ENCODE measurements at regions not wholly inside any gene's neighbourhood (a gene's known extent, or its start where the extent isn't known, plus 50 kb on each side); places are given as distances from the start of the nearest gene placed in this dataset.

DNA sequence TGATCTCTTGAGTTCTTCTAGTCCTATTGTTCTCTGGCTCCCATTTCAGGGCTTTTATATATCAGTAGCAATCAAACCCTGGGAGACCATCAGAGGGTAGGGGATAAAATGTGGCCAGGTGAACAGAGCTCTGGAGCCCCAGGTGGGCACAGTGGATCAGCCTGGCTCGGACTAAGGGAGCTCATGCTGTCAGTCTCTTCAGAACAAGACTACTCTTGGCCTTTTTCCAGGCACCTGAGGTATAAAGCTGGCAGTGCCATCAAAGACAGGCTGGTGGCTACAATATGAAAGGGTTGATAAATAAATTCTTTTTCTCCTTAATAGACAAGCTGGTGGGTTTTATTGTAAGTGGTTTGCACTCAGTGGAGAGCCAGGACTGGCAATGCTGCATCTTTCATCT lies 160.0 kb upstream of the CCL2 start:
- Histone ChIP-seq H4K20me1 (ENCODE audit: insufficient read depth, low read length) (no peaks in the 10 kb centered on the region), H3K36me3 (replicated peaks in 1 of 2; ENCODE audit: control insufficient read depth in 1 of 2, insufficient read depth in 2 of 2, low read length in 2 of 2) (no peaks in the 10 kb centered on the region), H3K4me2 (ENCODE audit: low read depth, low read length) (no peak overlapping the region), H3K27ac (ENCODE audit: extremely low read length, insufficient read depth, low read length) (no peak overlapping the region), H3K27me3 (ENCODE audit: control insufficient read depth in 1 of 2, insufficient read depth in 2 of 2, low read length in 2 of 2) (no peaks in the 10 kb centered on the region), H2AFZ (ENCODE audit: low read length) (no peak overlapping the region), H3K9ac (ENCODE audit: insufficient read depth, low read depth, low read length) (no peak overlapping the region), H3K4me1 (ENCODE audit: insufficient read depth, low read length) (no peaks in the 10 kb centered on the region), H3K9me3 (ENCODE audit: low read length) (peaks cover 55% of the 10 kb centered on the region), H3K79me2 (ENCODE audit: insufficient read depth, low read length) (no peaks in the 10 kb centered on the region), H3K4me3 (replicated peaks in 1 of 3; ENCODE audit: insufficient read depth in 1 of 3, low read depth in 2 of 3, low read length in 3 of 3) (no peak overlapping the region)
- ChIA-PET POLR2A (no interaction called here), CTCF (ENCODE audit: low intra/inter-chr PET ratio, low total read pairs) (no interaction called here)
- DNase-seq (ENCODE audit: low spot score) (no peak), ATAC-seq (no peak), FAIRE-seq (no peak)
- intact Hi-C loops (cut with micrococcal nuclease; ENCODE audit: unreplicated experiment) (no loop called here), in situ Hi-C loops (cut with HindIII; ENCODE audit: extremely low pct_ligation_motif_present, low pct_unique_long_range_greater_than_20kb) (no loop called here)
- WGBS (ENCODE audit: low lambda C conversion rate): 0% methylated on average over 1 of the region's 1 CpG
- no TSS peak for BruUV-seq (replicated peaks)
- TF ChIP-seq SMAD1 (CRISPR knock-in tag; IDR thresholded peaks at IDR 0.05; ENCODE audit: borderline replicate concordance, low read depth) (no peak), AFF4 (CRISPR knock-in tag; IDR thresholded peaks at IDR 0.05) (no peak), POLR2G (IDR thresholded peaks at IDR 0.05; ENCODE audit: low read depth, low read length) (no peak), HHEX (CRISPR knock-in tag; IDR thresholded peaks at IDR 0.05) (no peak), ZNF331 (CRISPR knock-in tag; IDR thresholded peaks at IDR 0.05) (no peak), ZNF703 (CRISPR knock-in tag; IDR thresholded peaks at IDR 0.05; ENCODE audit: borderline replicate concordance) (no peak), HNRNPH1 (optimal IDR thresholded peaks at IDR 0.05; ENCODE audit: low read depth, low read length) (no peak), RFXANK (CRISPR knock-in tag; IDR thresholded peaks at IDR 0.05) (no peak), ZNF253 (CRISPR knock-in tag; IDR thresholded peaks at IDR 0.05; ENCODE audit: borderline replicate concordance) (no peak), YEATS4 (CRISPR knock-in tag; IDR thresholded peaks at IDR 0.05; ENCODE audit: borderline replicate concordance) (no peak)
- TF ChIP-seq, protein P1, sequence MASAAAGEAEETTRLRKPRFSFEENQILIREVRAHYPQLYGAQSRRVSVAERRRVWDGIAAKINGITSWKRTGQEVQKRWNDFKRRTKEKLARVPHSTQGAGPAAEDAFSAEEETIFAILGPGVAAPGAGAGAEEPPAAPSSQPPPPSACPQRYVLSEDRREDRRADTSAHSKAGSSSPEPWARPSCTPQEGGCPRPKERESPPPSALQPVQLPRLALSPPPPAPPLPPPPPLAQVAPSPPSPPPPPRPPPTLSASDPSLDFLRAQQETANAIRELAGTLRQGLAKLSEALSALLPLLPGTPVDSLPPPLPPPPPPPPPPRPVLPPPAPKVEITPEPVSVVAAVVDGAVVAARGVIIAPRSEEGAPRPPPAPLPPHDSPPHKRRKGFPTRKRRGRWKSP (CRISPR knock-in tag; IDR thresholded peaks at IDR 0.05): no peak
- TF ChIP-seq, protein P2, sequence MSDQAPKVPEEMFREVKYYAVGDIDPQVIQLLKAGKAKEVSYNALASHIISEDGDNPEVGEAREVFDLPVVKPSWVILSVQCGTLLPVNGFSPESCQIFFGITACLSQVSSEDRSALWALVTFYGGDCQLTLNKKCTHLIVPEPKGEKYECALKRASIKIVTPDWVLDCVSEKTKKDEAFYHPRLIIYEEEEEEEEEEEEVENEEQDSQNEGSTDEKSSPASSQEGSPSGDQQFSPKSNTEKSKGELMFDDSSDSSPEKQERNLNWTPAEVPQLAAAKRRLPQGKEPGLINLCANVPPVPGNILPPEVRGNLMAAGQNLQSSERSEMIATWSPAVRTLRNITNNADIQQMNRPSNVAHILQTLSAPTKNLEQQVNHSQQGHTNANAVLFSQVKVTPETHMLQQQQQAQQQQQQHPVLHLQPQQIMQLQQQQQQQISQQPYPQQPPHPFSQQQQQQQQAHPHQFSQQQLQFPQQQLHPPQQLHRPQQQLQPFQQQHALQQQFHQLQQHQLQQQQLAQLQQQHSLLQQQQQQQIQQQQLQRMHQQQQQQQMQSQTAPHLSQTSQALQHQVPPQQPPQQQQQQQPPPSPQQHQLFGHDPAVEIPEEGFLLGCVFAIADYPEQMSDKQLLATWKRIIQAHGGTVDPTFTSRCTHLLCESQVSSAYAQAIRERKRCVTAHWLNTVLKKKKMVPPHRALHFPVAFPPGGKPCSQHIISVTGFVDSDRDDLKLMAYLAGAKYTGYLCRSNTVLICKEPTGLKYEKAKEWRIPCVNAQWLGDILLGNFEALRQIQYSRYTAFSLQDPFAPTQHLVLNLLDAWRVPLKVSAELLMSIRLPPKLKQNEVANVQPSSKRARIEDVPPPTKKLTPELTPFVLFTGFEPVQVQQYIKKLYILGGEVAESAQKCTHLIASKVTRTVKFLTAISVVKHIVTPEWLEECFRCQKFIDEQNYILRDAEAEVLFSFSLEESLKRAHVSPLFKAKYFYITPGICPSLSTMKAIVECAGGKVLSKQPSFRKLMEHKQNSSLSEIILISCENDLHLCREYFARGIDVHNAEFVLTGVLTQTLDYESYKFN (CRISPR knock-in tag; conservative IDR thresholded peaks at IDR 0.05): no peak
- TF ChIP-seq, protein P3, sequence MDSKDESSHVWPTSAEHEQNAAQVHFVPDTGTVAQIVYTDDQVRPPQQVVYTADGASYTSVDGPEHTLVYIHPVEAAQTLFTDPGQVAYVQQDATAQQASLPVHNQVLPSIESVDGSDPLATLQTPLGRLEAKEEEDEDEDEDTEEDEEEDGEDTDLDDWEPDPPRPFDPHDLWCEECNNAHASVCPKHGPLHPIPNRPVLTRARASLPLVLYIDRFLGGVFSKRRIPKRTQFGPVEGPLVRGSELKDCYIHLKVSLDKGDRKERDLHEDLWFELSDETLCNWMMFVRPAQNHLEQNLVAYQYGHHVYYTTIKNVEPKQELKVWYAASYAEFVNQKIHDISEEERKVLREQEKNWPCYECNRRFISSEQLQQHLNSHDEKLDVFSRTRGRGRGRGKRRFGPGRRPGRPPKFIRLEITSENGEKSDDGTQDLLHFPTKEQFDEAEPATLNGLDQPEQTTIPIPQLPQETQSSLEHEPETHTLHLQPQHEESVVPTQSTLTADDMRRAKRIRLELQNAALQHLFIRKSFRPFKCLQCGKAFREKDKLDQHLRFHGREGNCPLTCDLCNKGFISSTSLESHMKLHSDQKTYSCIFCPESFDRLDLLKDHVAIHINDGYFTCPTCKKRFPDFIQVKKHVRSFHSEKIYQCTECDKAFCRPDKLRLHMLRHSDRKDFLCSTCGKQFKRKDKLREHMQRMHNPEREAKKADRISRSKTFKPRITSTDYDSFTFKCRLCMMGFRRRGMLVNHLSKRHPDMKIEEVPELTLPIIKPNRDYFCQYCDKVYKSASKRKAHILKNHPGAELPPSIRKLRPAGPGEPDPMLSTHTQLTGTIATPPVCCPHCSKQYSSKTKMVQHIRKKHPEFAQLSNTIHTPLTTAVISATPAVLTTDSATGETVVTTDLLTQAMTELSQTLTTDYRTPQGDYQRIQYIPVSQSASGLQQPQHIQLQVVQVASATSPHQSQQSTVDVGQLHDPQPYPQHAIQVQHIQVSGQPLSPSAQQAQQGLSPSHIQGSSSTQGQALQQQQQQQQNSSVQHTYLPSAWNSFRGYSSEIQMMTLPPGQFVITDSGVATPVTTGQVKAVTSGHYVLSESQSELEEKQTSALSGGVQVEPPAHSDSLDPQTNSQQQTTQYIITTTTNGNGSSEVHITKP (CRISPR knock-in tag; IDR thresholded peaks at IDR 0.05; ENCODE audit: low read depth): no peak

Data from HepG2 (cell line).